ENCODE measurements at regions not wholly inside any gene's neighbourhood (a gene's known extent, or its start where the extent isn't known, plus 50 kb on each side); places are given as distances from the start of the nearest gene placed in this dataset.
"Not testable (repeated sequence)": the region's sequence is repeated elsewhere in the genome, so short reads cannot be mapped to it uniquely, and the experiment has no call there.

DNA sequence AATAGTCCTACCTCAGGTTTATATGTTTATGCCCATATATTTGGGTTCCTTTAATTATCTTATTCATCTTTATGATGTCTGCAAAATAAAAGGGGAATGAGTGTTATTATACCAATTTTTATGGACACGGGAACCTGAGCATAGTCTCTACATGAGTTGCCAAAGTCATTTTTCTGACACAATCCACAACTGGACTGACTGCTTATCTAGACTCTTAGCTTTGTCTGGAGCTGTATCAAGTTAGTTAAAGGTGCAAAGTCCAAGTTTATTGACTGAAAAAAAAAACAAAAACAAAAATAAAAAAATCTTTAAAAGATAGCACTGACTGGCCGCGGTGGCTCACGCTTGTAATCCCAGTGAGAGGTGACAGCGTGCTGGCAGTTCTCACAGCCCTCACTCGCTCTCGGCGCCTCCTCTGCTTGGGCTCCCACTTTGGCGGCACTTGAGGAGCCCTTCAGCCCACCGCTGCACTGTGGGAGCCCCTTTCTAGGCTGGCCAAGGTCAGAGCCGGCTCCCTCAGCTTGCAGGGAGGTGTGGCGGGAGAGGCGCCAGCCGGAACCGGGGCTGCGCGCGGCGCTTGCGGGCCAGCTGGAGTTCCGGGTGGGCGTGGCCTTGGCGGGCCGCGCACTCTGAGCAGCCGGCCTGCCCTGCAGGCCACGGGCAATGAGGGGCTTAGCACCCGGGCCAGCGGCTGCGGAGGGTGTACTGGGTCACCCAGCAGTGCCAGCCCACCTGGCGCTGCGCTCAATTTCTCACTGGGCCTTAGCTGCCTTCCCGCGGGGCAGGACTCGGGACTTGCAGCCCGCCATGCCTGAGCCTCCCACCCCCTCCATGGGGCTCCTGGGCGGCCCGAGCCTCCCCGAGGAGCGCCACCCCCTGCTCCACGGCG lies 116.6 kb upstream of the MBNL1 start:
- TF ChIP-seq, protein P1, sequence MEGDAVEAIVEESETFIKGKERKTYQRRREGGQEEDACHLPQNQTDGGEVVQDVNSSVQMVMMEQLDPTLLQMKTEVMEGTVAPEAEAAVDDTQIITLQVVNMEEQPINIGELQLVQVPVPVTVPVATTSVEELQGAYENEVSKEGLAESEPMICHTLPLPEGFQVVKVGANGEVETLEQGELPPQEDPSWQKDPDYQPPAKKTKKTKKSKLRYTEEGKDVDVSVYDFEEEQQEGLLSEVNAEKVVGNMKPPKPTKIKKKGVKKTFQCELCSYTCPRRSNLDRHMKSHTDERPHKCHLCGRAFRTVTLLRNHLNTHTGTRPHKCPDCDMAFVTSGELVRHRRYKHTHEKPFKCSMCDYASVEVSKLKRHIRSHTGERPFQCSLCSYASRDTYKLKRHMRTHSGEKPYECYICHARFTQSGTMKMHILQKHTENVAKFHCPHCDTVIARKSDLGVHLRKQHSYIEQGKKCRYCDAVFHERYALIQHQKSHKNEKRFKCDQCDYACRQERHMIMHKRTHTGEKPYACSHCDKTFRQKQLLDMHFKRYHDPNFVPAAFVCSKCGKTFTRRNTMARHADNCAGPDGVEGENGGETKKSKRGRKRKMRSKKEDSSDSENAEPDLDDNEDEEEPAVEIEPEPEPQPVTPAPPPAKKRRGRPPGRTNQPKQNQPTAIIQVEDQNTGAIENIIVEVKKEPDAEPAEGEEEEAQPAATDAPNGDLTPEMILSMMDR (IDR thresholded peaks at IDR 0.05; ENCODE audit: low read length): not testable (repeated sequence)
- TF ChIP-seq EZH2 (optimal IDR thresholded peaks at IDR 0.05; ENCODE audit: low read depth, low read length); EZH2phosphoT487 (IDR thresholded peaks at IDR 0.05; ENCODE audit: low read length): not testable (repeated sequence)

Data from MM.1S (cell line).